Mesenteric fat pad (tissue), 1 donor: ENCODE measurements at regions not wholly inside any gene's neighbourhood (a gene's known extent, or its start where the extent isn't known, plus 50 kb on each side); places are given as distances from the start of the nearest gene placed in this dataset.

Experiments used
- DNase-seq: peaks from one replicate; pipeline ENCODE4 v3.0.0-alpha.2; 2020; ENCODE audit warnings: low spot score
- donor health status: DM: yes; HTN: yes; CAD: no.

DNA sequence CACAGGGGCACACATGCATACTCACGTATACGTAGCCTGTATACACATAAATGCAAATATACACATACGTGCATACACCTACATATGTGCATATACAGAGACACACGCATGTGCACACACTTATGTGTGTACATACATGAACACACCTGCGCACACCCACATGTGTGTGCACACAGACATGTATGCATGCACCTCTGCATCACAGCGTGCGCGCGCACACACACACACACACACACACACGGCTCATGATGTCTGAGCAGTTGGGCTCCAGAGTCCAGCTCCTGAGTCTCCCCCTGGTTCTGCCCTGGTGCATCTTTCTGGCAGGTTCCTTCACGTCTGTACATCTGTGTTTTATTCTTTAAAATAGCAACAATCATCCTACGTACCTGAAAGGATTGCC, 600.5 kb downstream of the NPHP4 start:
- no peak for DNase-seq

- DNase-seq = no peak
Measured at GRCh38 chr1:5390504-5390903, 601.7 kb downstream of the NPHP4 start.

GRCh38 chr1:5389101-5389885, 602.9 kb downstream of the NPHP4 start:
- DNase-seq = no peak

DNA sequence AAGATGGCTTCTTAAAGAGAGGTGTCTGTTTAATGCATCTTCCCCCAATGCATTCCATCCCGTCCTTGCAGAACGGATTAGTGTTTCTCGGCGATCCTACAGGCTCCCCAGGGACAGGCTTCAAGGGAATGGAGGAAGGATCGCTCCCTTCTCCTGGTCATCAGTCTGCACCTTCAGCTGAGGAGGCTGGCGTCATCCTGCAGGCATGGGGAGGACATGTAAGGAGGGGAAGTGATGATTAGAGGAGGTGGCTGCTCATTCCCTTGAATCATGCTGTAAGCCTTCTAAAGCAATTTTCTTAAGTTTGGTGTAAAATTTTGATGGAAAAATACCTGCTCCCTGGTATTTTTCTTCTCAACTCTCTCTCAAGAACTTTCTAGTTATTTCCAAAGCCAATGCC, 603.6 kb downstream of the NPHP4 start:
- DNase-seq = no peak

- no peak for DNase-seq
Measured at GRCh38 chr1:5386371-5386770, 605.9 kb downstream of the NPHP4 start.

- DNase-seq = no peak
Measured at GRCh38 chr1:5385956-5386355, 606.3 kb downstream of the NPHP4 start.

DNA sequence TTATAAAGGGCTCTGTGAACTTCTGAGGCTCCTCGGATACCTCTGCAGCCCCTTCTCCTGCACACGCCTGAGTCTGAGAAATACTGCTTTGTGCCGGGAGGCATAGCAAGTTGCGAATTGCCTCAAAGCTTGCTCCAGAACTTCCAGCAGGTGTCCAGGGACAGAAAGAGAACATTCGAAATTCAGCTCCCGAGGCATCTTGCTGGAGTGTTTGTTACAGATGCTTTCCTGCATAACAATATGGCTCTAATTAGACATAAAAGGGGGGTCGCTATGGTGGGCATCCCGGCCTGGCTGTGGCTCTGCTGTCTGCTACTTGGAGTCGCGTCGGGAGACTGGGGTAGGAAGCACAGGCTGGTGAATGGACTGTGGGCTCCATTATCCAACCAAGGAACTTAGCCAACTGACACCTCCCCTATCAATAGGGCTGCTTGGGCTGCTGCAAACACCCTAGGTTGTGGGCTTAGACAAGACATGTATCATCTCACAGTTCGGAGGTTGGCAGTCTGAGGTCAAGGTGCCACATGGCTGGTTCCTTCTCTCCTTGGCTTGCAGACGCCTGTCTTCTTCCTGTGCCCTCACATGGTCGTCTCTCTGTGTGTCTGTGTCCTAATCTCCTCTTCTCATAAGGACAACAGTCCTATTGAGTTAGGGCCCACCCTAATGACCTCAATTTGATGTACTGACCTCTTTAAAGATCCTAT, 607.0 kb downstream of the NPHP4 start:
- no peak for DNase-seq

DNA sequence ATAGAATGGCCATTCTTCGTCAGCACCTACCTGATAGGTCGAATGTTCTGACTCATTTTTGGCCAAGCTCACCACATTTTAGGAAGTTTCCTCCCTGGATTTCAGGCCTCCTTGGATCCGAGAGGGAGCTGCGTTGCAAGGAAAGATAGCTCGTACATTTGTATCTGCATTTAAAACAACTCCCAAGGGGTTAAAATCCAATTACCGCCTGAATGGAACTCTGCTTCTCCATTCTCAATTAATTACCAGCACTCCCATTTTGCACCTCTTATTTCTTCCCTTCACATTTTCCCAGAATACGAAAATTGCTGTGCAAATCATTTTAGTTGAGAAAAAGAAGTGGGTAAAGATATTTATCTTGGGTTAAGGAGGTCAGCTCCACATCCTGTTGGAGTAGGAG, 610.7 kb downstream of the NPHP4 start:
- no peak for DNase-seq

DNA sequence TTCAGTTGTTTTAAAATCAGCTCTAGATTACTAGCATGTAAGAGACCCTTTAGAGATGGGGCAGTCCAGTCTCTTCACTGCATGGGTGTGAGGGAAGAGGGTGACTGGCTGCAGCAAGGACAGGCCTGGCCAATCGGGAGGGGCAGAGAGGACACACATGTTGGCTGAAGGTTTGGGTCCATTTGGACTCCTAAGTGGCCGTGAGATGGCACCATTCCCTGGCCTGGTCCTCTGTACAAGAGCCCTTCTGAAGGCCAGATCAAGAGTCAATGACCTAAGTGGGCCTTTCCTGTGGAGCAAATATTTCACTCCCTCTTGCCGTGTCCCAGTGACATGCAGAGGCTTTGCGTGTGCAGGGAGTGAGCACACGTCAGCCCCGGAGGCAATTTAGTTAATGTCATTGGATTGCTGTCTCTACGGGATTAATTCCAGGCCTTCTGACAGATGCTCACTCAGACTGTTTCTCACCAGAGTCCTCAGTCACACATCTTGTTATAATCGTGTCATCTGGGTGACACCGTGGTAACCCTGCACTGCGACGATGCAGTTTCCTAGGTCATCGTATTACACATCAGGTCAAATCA, 613.0 kb downstream of the NPHP4 start:
- no peak for DNase-seq

GRCh38 chr1:5376538-5377247, 615.5 kb downstream of the NPHP4 start:
- DNase-seq = no peak

DNA sequence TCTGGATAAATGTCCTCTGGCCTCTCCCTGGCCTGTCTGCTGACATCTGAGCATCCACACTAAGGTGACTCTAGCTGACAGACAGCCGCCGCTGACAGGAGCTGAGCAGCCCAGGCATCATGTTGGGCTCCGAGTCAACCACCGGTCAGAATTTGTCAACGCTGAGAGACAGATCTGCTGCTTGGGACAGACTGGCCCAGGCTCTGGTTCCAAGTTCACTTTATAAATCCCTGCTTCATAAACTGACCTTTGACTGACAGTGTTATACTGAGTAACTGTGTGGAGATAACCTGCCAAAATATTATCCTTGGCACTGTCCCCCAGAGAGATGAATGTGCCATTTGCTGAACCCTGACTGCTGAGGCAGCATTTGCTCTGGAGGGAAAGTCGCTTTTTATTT, 616.7 kb downstream of the NPHP4 start:
- DNase-seq = peak; percentile 59

DNA sequence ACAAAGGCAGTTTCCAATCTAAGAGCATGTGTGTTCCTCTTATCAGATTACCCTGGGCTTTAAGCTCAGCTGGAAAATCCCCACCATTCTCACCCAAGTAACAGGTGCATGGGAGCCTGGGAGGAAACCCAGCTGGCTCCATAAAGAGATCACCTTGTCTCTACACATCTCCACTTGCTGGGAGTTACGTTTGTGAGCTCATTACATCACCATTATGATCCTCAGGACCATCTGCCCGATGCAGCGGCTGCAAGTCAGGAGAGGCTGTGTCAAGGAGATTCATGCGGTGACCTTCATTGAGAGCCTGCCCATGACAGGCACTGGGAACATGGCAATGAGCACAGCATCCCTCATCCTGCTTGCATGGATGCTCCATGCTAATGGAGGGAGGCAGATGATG, 618.0 kb downstream of the NPHP4 start:
- DNase-seq = peak; percentile 55

- peak; percentile 37 for DNase-seq
Measured at GRCh38 chr1:5373281-5373680, 618.9 kb downstream of the NPHP4 start.

- DNase-seq = peak; percentile 76
Measured at GRCh38 chr1:5371270-5371669, 621.0 kb downstream of the NPHP4 start.

- DNase-seq = peak; percentile 39
Measured at GRCh38 chr1:5370311-5370710, 621.9 kb downstream of the NPHP4 start.

DNA sequence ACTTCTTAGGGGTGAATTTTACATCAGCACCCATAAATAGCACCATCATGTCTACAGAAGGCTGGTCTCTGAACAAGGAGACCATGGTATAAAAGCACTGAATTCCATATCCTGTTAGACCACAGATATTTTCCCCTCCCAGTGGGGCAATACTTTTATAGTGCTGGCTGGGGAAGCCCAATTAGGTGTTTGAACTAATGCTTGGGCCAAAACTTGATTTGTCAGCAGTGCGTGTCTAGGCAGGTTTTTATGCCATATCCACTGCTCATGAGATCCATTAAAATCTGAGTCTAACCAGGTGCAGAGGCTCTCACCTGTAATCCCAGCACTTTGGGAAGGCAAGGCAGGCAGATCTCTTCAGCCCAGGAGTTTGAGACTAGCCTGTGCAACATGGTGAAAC, 623.0 kb downstream of the NPHP4 start:
- DNase-seq = no peak

- peak; percentile 16 for DNase-seq
Measured at GRCh38 chr1:5368201-5368600, 624.0 kb downstream of the NPHP4 start.

GRCh38 chr1:5367306-5367705, 624.9 kb downstream of the NPHP4 start:
- peak; percentile 62 for DNase-seq

DNA sequence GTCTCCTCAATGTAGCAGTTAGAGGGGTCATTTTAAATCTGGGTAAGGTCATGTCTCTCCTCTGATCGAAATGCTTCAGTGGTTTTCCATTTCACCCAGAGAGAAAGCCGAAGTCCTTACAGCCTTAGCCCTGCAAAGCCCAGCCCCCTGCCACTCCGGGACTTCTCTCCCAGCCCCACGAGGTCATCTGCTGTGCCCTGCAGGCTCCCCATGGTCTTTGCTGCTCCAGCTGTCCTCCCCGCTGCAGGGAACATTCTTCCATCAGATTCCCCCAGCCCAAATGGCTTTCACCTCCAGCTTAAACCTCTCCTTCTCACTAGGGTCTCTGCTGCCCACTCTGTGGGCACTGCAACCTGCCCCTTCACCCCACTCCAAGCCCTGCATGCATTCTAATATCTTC, 626.5 kb downstream of the NPHP4 start:
- DNase-seq = peak; percentile 73

- DNase-seq = peak; percentile 49
Measured at GRCh38 chr1:5364591-5364990, 627.6 kb downstream of the NPHP4 start.

- DNase-seq = no peak
Measured at GRCh38 chr1:5354681-5355080, 637.5 kb downstream of the NPHP4 start.

DNA sequence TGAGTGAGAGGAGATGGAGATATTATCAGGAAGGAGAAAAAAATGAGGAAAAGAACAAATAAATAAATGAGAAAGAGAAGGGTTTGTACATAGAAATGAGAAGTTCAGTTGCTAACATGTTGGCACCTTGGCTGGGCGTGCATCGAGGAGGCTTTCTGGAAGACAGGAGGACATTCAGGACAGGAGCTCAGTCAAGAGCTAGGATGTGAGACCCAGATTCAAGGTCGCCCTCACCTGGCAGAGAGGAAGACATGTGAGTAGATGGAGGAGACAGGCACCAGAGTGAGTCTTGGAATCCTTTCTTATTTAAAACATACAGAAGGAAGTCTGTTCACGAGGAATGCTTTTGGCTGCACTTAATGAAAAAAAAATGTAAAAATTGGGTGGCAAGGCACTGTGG, 640.9 kb downstream of the NPHP4 start:
- peak; percentile 33 for DNase-seq
